Neural progenitor cell (in vitro differentiated cells): ENCODE measurements at regions not wholly inside any gene's neighbourhood (a gene's known extent, or its start where the extent isn't known, plus 50 kb on each side); places are given as distances from the start of the nearest gene placed in this dataset.

Experiments
- DNase-seq: peaks from one replicate; pipeline ENCODE4 v3.0.0-alpha.2; 2016; ENCODE audit warnings: low spot score
- H2AFZ ChIP-seq: fragments of 200-600 bp; sonication (generic); replicated peaks from 2 replicates; pipeline ENCODE4 v1.6.1; 2016; ENCODE audit warnings: antibody characterized with exemption
- H3F3A ChIP-seq: fragments of 200-600 bp; sonication (generic); 2 replicates; pipeline ENCODE4 v1.6.1; 2016; ENCODE audit warnings: antibody characterized with exemption, low read depth
- H3K27ac ChIP-seq: fragments of 200-600 bp; sonication (generic); 2 replicates; pipeline ENCODE4 v1.5.1; 2016; ENCODE audit warnings: mild to moderate bottlenecking
- H3K27me3 ChIP-seq: fragments of 200-600 bp; sonication (generic); 2 replicates; pipeline ENCODE4 v1.6.1; 2016; ENCODE audit warnings: mild to moderate bottlenecking, moderate library complexity
- H3K36me3 ChIP-seq: fragments of 200-600 bp; sonication (generic); 2 replicates; pipeline ENCODE4 v1.5.1; 2016
- H3K4me1 ChIP-seq: fragments of 200-600 bp; sonication (generic); 2 replicates; pipeline ENCODE4 v1.6.1; 2016; ENCODE audit warnings: mixed run types
- H3K4me2 ChIP-seq: fragments of 200-600 bp; sonication (generic); 2 replicates; pipeline ENCODE4 v1.6.1; 2016
- H3K4me3 ChIP-seq: fragments of 200-600 bp; sonication (generic); 2 replicates; pipeline ENCODE4 v1.5.1; 2016
- H3K79me2 ChIP-seq: fragments of 200-600 bp; sonication (generic); 2 replicates; pipeline ENCODE4 v1.6.1; 2016; ENCODE audit warnings: low read depth
- H3K9ac ChIP-seq: fragments of 200-600 bp; sonication (generic); 2 replicates; pipeline ENCODE4 v1.6.1; 2016
- H3K9me3 ChIP-seq: fragments of 200-600 bp; sonication (generic); 2 replicates; pipeline ENCODE4 v1.5.1; 2016; ENCODE audit warnings: low read depth
- H4K20me1 ChIP-seq: fragments of 200-600 bp; sonication (generic); 2 replicates; pipeline ENCODE4 v1.6.1; 2016; ENCODE audit warnings: low read depth
- H3K27ac Mint-ChIP-seq: 3 replicates; pipeline ENCODE4 v1.8.0; 2021; ENCODE audit warnings: mixed read lengths
- H3K27me3 Mint-ChIP-seq: 2 replicates; pipeline ENCODE4 v1.8.0; 2022; ENCODE audit warnings: low read depth, mild to moderate bottlenecking, inconsistent platforms, moderate library complexity, mixed read lengths; ENCODE audit not compliant: insufficient read depth
- H3K36me3 Mint-ChIP-seq: 3 replicates; pipeline ENCODE4 v1.8.0; 2021; ENCODE audit warnings: mixed read lengths
- H3K4me1 Mint-ChIP-seq: 3 replicates; pipeline ENCODE4 v1.8.0; 2021; ENCODE audit warnings: mixed read lengths
- H3K4me3 Mint-ChIP-seq: 3 replicates; pipeline ENCODE4 v1.8.0; 2021; ENCODE audit warnings: mild to moderate bottlenecking, moderate library complexity, mixed read lengths
- H3K9me3 Mint-ChIP-seq: 3 replicates; pipeline ENCODE4 v1.8.0; 2020; ENCODE audit warnings: mixed read lengths
- EZH2 ChIP-seq: fragments of 200-600 bp; sonication (generic); IDR thresholded peaks from 2 replicates; pipeline ENCODE4 v1.6.1; 2017; ENCODE audit warnings: antibody characterized with exemption, mild to moderate bottlenecking, moderate library complexity
- EZH2phosphoT487 ChIP-seq: fragments of 200-600 bp; sonication (generic); IDR thresholded peaks from 2 replicates; pipeline ENCODE4 v1.6.1; 2017; ENCODE audit warnings: antibody characterized with exemption
- TF ChIP-seq, protein P1 (sequence below): fragments of 200-600 bp; sonication (generic); IDR thresholded peaks from 2 replicates; pipeline ENCODE4 v1.5.1; 2017; ENCODE audit warnings: antibody characterized with exemption, mild to moderate bottlenecking

DNA sequence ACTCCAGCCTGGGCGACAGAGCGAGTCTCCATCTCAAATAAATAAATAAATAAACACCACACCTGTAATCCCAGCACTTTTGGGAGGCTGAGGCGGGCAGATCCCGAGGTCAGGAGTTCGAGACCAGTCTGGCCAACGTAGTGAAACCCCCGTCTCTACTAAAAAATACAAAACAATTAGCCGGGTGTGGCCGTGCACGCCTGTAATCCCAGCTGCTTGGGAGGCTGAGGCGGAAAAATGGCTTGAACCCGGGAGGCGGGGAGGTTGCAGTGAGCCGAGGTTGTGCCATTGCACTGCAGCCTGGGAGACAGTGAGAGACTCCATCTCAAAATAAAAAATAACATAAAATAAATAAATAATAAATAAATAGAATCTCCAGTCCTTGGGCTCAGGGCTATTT is 185.8 kb downstream of the SHOX start:
- Histone ChIP-seq H3K27ac (no peak overlapping the region), H3K4me1 (no peaks in the 10 kb centered on the region), H3K4me3 (no peak overlapping the region), H3K36me3 (no peaks in the 10 kb centered on the region), H2AFZ (no peak overlapping the region), H3K9me3 (no peaks in the 10 kb centered on the region), H3K27me3 (no peaks in the 10 kb centered on the region), H3K4me2 (no peak overlapping the region), H4K20me1 (no peaks in the 10 kb centered on the region), H3K79me2 (no peaks in the 10 kb centered on the region), H3K9ac (no peak overlapping the region), H3F3A (no peaks in the 10 kb centered on the region)
- no peaks in the 10 kb centered on the region for H3K27me3 Mint-ChIP-seq
- DNase-seq = no peak
- no peaks in the 10 kb centered on the region for H3K36me3 Mint-ChIP-seq
- TF ChIP-seq, protein P1, sequence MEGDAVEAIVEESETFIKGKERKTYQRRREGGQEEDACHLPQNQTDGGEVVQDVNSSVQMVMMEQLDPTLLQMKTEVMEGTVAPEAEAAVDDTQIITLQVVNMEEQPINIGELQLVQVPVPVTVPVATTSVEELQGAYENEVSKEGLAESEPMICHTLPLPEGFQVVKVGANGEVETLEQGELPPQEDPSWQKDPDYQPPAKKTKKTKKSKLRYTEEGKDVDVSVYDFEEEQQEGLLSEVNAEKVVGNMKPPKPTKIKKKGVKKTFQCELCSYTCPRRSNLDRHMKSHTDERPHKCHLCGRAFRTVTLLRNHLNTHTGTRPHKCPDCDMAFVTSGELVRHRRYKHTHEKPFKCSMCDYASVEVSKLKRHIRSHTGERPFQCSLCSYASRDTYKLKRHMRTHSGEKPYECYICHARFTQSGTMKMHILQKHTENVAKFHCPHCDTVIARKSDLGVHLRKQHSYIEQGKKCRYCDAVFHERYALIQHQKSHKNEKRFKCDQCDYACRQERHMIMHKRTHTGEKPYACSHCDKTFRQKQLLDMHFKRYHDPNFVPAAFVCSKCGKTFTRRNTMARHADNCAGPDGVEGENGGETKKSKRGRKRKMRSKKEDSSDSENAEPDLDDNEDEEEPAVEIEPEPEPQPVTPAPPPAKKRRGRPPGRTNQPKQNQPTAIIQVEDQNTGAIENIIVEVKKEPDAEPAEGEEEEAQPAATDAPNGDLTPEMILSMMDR = no peak
- TF ChIP-seq EZH2phosphoT487 (no peak), EZH2 (no peak)
- no peak overlapping the region for H3K27ac Mint-ChIP-seq
- no peak overlapping the region for H3K4me3 Mint-ChIP-seq
- no peaks in the 10 kb centered on the region for H3K4me1 Mint-ChIP-seq
- peaks cover 12% of the 10 kb centered on the region for H3K9me3 Mint-ChIP-seq

DNA sequence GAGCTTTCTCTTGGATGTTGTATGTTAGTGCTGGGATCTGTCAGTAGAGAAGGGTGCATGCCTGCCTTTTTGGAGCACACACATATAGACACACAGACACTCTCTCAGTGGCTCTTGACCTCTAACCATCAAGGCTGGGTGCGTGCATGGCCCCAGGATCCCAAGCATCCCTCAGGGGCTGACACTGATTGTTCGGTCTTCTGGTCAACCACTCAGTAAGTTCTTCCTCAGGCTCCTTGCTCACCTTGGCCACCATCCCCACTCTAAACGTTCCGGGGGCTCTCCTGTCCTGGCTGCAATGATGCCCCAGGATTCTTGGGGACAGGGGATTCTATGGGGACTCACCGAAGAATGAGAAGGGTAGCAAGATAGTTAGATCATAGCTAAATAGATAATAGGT is 179.6 kb downstream of the SHOX start:
- H4K20me1 ChIP-seq = no peaks in the 10 kb centered on the region
- peaks cover 3% of the 10 kb centered on the region for H3K27me3 Mint-ChIP-seq
- no peak overlapping the region for H3K4me3 ChIP-seq

DNA sequence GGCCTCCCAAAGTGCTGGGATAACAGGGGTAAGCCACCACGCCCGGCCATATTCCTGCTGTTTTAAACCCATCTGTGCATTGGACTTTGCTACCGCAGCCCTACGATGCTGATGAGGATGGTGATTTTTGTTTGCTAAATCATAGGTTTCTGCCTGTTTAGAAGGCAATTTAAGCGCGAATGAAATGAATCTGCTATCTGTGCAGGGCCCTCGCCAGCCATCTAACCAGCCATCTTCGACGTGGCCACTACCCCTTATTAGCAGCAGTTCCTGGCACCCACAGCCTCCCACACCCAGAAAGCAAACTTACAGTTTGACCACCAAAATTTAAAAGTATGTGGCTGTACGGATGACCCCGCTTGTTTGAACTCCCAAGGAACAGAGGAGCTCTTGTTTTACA is 178.5 kb downstream of the SHOX start:
- H3K27ac Mint-ChIP-seq = no peak overlapping the region
- no peak overlapping the region for H3K27ac ChIP-seq
- no peak overlapping the region for H2AFZ ChIP-seq
- peaks cover 18% of the 10 kb centered on the region for H3K4me1 ChIP-seq
- DNase-seq = no peak
- peaks cover 2% of the 10 kb centered on the region for H3K4me1 Mint-ChIP-seq
- no peak overlapping the region for H3K9ac ChIP-seq
- H4K20me1 ChIP-seq = no peaks in the 10 kb centered on the region
- no peak overlapping the region for H3K4me3 Mint-ChIP-seq
- peaks cover 12% of the 10 kb centered on the region for H3F3A ChIP-seq
- no peak overlapping the region for H3K4me3 ChIP-seq
- peaks cover 5% of the 10 kb centered on the region for H3K9me3 Mint-ChIP-seq
- no peaks in the 10 kb centered on the region for H3K36me3 ChIP-seq
- no peaks in the 10 kb centered on the region for H3K9me3 ChIP-seq
- no peaks in the 10 kb centered on the region for H3K79me2 ChIP-seq
- no peaks in the 10 kb centered on the region for H3K36me3 Mint-ChIP-seq
- TF ChIP-seq EZH2phosphoT487 (no peak), EZH2 (no peak)
- TF ChIP-seq, protein P1 = no peak
- peaks cover 3% of the 10 kb centered on the region for H3K27me3 Mint-ChIP-seq
- H3K4me2 ChIP-seq = no peak overlapping the region
- H3K27me3 ChIP-seq = no peaks in the 10 kb centered on the region

More for the DNA sequence above, 179.6 kb downstream of the SHOX start:
- Histone ChIP-seq H3F3A (peaks cover 9% of the 10 kb centered on the region), H3K36me3 (no peaks in the 10 kb centered on the region), H3K9ac (no peak overlapping the region), H3K9me3 (no peaks in the 10 kb centered on the region), H3K4me1 (peaks cover 10% of the 10 kb centered on the region), H3K4me2 (no peak overlapping the region), H3K27ac (no peak overlapping the region), H2AFZ (no peak overlapping the region), H3K27me3 (no peaks in the 10 kb centered on the region), H3K79me2 (no peaks in the 10 kb centered on the region)
- Mint-ChIP-seq H3K4me1 (peaks cover 2% of the 10 kb centered on the region), H3K9me3 (peaks cover 5% of the 10 kb centered on the region), H3K36me3 (no peaks in the 10 kb centered on the region), H3K27ac (no peak overlapping the region), H3K4me3 (no peak overlapping the region)
- TF ChIP-seq, protein P1 = no peak
- TF ChIP-seq EZH2phosphoT487 = no peak
- no peak for TF ChIP-seq EZH2
- no peak for DNase-seq
